Hepatic stellate cell (primary cell): ENCODE measurements at regions not wholly inside any gene's neighbourhood (a gene's known extent, or its start where the extent isn't known, plus 50 kb on each side); places are given as distances from the start of the nearest gene placed in this dataset.
"Not testable (repeated sequence)": the region's sequence is repeated elsewhere in the genome, so short reads cannot be mapped to it uniquely, and the experiment has no call there.

Experiments
- DNase-seq: peaks from one replicate; pipeline ENCODE4 v3.0.0; 2011; ENCODE audit warnings: low spot score

DNA sequence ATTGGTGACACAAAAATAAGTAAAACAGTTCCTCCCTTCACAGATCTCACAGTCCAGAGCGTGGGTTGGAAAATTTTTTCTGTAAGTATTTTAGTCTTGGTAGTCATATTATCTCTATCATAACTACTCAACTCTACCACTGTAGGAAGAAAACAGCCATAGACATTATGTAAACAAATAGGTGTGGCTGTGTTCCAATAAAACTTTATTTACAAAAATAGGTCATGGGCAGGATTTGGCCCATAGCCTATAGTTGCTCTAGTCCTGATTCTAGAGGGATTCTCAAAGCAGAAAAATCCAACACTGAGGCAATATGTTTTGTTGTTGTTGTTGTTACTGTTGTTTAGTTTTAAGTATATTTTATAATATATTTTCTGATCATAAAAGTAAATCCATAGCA, 206.1 kb upstream of the GADL1 start:
- DNase-seq, result no peak

DNA sequence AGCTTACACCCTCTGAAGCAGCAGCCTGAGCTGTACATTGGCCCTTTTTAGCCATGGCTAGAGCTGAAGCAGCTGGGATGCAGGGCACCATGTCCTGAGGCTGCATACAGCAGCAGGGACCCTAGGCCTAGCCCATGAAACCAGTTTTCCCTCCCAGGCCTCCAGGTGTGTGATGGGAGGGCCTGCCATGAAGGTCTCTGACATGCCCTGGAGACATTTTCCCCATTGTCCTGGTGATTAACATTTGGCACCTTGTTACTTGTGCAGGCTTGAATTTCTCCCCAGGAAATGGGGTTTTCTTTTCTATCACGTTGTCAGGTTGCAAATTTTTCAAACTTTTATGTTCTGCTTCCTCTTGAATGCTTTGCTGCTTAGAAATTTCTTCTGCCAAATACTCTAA, 206.8 kb upstream of the GADL1 start:
- DNase-seq, result not testable (repeated sequence)

DNA sequence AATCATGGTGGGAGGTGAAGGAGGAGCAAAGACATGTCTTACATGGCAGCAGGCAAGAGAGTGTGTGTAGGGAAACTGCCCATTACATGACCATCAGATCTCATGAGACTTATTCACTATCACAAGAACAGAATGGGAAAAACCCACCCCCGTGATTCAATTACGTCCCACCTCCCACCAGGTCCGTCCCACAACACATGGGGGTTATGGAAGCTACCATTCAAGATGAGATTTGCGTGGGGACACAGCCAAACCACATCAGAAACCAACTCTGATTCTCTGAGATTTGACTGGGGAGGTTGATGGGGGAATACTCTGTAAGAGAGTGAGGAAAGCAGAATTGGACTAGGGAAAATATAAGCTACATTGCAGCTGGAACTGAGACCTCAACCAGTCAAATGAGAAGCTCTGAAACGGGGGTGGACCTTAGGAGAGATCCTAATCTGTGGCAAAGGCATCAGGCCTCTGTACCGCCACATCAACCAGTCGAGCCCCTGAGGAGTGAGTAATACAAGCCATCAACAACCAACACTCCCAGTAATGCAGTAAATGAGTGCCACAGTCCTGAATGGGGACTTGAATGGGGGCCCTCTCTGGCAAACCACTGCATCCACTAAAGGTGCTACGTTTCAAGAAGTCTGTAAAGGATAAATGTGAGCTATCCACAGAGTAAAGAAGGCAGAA, 207.9 kb upstream of the GADL1 start:
- no peak for DNase-seq

DNA sequence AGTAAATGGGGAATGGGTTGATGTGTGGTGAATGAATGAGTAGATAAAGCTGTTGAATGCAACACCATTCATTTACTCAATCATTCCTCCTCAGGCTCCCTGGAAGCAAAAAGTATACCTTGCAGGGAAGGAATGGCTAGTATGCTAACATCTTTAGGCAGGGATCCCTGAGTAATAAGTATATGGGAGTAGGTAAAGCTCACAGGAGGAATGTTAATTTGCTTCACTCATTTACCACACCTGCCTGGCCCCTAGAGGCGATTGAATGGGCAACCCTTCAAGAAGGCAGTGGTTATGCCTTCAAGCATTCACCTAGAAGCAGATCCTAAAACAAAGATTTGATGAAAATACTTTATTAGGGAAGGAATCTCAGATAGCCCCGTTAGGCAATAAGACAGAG, 208.7 kb upstream of the GADL1 start:
- no peak for DNase-seq

DNA sequence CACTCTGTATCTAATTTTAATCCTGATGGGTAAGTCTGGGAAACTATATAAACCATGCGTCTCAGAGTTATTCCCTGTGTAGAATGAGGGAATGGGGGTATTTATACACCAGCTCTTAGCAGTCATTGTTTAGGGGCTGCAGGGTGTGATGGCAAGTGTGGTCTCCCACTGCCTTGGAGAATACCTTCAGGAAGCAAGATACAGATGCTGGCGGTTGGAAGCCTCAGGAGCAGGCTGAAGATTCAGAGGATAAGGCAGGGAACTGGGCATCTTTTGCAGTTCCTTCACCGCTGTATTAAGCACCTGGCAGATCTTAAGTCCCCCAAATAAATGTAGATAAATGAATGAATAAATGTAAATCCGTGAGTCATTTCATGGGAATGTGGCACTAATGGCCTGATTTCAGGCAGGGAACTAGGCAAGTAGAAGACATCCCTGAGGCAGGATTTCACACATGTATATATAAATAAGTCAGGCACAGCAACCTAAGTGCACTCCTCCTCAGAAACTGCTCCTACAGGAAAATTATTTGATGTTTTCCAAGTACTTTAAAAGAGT, 209.2 kb upstream of the GADL1 start:
- no peak for DNase-seq

DNA sequence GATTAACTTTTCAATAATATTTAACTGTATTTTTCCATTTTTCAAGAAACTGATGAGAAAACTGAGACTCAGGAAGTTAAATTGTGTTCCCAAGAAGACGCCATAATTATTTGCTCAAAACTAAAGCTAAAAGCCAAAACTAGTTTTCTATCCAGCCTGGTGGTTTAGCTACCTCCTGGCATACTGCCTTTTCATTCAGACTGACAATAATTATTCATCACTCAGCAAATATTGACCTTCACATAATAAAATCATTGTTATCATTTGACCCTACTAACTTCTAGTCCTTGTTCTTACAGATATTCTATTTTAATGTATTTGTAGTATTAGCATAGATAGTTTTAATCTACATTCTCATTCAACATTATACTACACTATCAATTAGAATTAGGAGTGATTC, 210.6 kb upstream of the GADL1 start:
- no peak for DNase-seq

DNA sequence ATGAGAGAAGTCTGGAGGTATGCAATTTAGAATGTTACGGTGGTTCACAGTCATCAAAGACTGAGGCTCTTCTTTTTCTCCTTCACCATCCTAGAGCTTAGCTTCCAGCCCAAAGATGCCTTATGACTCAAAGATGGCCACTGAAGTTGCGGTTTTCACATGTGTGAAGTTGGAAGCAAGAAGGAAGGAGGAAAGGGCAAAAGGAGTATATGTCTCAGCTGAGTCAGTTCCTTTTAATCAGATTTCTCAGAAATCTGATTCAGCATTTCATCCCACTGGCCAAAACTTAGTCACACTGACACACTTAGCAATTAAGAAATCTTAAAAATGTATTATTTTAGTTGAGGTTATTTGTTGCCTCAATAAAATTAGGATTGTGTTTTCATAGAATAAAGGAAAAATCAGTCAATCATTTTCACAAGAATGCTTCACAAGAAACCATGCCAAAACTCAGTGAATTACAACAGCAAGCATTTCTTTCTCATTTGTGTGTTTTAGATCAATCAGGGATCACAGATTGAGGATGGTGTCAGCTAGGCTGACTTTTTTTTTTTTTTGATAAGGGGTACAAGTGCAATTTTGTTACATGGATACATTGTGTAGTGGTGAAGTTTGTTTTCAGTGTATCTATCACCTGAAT, 211.1 kb upstream of the GADL1 start:
- peak; percentile 51 for DNase-seq

DNA sequence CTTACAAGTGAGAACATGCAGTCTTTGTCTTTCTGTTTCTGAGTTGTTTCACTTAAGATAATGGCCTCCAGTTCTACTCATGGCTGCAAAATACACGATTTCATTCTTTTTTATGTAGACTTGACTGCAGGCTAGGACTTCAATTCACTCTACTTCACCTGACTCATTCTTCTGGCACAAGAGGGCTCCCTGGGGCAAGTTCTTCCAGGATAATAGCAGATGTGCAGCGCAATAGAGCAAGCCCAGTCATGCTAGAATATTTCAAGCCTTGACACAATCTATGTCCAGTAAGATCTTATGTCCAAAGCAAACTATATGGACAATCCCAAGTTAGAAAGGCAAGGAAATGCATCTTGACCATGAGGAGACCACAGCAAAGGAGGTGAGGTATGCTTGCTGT, 211.7 kb upstream of the GADL1 start:
- DNase-seq, result no peak

DNA sequence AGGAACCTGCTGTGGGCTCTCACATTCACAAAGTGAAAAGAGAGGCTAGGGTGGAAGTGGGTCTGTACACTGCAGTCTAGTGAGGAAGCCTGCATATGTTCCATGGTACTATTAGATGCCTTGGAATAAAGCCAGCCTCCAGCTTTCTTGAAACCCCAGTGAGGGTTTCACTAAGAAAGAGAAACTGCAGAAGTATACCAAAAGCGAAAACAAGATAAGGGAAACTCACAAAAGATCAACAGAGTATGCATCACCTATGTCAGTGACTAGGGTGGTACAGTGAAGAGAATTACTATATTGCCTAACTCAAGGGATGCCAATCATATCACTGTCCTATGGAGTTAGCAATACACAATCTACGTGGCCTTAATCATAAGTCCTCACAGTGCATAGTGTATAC, 212.5 kb upstream of the GADL1 start:
- DNase-seq, result no peak

DNA sequence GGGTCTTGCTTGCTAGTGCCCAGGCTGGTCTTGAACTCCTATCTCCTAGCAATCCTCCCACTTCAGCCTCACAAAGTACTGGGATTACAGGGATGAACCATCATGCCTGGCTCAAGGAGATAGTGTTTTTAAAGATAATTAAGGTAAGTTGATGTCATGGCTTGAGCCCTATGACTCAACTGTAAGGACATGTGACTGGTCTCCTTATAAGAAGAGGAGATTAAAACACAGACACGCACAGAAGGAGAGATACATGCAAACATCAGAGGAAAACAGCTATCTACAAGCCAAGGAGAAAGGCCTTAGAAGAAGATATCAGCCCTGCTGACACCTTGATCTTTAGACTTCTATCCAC, 220.4 kb upstream of the GADL1 start:
- no peak for DNase-seq

DNA sequence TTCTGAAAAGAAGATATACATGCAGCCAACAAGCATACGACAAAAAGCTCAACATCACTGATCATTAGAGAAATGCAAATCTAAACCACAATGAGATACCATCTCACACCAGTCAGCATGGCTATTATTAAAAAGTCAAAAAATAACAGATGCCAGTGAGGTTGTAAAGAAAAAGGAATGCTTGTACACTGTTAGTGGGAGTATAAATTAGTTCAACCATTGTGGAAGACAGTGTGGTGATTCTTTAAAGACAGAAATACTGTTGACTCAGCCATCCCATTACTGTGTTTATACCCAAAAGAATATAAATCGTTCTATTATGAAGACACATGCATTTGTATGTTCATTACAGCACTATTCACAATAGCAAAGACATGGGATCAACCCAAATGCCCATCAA, 221.1 kb upstream of the GADL1 start:
- not testable (repeated sequence) for DNase-seq

DNA sequence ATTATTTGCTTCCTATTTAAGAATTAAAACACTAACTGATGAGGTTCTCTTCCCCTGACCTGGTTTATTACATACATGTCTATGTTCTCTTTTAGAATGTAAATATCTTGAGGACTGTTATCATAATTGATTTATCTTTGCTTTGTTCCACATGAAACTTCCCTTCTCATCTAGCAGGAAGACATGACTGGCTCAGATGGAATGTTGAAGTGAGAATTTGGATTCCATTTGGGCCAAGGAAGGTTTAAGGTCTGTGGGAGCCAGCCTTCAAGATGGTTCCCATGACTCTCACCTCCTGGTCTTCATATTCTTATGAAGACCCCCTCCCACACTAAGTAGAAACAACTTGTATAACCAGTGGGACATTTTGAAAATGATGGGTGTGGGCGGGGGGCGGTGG, 222.2 kb upstream of the GADL1 start:
- peak; percentile 10 for DNase-seq

DNA sequence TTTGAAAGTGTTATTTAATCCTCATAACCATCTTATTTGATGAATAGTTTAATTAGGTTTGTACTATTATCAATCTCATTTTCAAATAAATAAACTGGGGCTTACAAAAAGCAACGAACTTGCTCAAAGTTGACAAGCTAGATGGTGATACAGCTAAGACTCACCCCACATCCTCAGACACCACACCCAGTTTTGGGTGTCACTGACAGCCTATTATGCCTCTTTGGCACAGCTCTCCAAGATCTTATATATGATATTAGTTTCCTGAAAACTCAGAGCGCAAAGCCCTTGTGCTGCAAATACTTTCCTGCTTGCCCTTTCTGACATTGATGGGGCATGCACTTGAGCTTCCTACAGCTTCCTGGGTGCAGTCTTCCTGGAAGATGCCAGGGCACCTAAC, 223.4 kb upstream of the GADL1 start:
- DNase-seq, result no peak

DNA sequence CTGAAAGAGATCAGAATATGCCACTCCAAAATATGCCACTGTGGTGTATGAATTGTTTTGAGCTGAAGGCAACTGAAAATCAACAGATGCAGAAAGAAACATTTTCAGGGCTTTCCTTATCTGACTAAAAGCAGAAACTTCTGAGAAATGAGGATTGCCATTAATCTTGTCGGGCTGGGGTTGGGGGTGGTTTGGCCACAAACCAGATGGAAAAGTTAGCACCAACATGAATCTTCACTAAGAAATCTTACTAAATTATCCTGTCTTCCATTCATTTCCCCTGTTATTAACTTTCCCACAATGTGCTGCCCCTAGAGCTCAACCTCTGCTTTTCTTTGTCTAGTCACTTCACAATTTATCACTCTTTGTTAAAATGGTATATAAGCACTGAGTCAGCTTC, 229.9 kb upstream of the GADL1 start:
- no peak for DNase-seq

DNA sequence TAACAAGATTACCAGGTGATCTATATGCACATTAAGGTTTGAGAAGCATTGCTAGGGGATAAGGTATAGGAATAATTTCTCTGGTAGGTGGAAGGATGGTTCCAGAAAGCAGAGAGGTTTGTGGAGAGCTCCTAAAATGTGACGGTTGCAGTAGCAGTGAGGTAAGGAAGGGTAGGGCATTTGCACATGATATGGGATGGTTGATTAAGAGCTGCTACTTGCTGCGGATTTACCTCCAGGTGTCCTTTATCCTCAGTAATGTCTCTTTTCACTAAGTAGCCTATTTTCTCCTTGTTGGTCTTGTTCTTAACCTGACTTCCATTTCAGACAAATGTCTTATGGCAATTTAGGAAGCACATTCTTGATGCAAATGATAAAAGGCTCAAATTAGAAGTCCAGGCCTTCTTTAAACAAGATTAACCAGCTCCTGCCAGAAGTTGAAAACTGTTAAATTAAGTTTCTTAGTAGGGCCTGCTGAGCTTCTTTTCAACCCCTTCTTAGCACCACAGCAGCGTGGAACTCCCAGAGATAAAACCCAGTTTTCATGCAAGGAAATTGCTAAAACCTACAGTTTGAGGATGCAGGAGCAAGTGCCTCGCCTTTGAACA, 231.1 kb upstream of the GADL1 start:
- DNase-seq, result no peak

DNA sequence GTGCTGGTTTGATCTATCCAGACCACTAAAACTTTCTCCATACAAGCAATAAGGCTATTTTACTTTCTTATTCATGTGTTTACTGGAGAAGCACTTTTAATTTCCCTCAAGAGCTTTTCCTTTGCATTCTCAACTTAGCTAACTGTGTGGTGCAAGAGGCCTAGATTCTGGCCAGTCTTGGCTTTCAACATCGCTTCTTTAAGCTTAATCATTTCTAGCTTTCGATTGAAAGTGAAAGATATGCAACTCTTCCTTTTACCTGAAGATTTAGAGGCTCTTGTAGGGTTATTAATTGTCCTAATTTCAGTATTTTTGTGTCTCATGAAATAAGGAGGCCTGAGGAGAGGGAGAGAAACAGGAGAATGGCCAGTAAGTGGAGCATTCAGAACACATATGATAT, 234.8 kb upstream of the GADL1 start:
- no peak for DNase-seq

DNA sequence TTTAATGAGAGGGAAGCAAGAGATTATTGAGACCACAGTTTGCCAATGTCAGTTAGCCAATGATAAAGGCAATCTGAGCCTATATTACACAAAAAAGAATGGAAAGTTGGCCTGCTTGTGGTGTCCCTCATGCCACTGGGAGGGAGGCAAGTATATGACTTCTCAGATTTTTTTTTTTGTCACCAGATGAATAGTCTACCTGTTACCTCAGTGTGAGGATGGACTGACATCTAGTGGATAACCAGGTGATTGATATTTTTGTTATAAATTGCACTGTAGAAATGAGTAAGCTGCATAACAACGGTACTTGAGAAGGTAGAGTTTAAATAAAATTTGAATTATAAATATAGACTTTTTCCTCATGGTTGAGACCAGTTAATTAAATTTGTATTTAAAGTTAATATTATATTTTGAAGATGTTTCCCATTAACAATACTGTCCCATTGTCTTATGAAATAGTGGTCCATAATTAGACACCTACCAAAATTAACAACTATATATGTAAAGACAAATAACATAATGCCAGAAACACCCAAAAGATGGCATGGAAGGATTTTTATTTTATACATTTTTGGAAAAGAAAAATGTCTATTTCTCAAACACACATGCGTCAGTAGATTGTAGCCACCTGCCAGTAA, 237.8 kb upstream of the GADL1 start:
- DNase-seq, result peak; percentile 7

DNA sequence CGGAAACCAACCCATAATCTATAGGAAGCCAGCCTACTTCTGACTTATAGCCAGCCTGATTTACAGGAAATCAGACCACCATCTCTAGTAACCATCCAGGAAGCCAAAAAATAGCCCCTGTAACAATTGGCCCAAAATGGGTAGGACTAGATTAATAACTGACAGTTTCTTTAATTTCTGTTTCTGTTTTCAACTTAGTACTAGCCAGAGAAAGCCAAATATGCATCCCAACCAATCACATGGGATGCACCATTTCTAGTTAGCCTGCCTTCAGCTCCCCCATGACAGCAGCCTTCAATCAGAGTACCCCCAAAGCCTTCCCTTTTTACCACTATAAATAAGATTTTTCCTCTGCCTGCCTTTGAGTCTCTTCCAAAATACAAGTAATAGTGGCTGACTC, 239.1 kb upstream of the GADL1 start:
- no peak for DNase-seq

DNA sequence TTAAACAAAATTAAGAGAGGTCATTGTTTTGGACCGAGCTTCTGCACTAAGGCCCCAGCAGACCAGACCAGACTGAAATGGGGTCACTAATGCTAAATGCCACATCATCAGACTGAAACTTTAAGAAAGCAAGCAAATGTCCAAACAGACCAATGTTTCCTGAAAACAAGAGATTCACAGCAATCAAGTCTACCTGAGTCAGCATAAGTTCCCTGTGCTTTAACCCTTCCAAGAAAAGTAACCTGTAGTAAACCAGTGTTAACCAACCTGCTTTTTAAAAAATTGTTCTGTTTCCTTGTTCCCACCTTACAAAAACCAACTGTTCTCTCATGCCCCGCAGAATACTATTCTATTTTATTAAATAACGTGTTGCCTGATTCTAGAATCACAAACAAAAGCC, 241.1 kb upstream of the GADL1 start:
- no peak for DNase-seq

DNA sequence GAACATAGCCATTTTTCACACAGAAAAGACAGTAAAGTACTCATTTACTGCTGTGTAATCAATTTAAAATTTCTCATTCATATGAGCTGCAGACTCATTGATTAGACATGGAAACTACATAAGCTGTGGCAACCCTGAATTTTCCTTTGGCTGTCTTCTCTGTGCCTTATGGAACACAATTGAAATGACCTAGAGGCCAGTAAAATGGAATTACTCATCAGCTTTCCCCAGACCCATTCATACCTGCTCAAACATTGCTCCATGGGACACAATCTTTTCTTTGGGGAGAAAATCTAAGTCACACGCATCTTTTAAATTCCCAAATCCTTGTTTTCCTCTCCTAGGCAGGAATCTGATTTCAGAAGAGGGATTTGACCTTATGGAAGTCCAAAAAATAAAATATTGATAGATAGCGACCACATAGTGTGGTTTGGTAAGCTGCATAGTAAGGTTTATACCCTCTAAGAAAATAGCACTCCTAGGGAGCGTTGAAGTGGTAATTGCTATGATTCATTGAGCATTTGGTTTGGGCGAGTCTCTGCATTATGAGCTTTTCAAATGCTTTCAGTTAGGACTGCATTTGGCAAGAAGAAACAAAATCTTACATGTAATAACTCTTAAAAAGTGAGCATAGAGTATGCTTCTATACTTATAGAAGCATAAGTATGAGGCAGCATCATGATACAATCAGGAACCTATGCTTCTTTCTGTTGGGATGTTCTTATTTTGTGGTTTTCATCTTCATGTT, 243.4 kb upstream of the GADL1 start:
- DNase-seq, result no peak

DNA sequence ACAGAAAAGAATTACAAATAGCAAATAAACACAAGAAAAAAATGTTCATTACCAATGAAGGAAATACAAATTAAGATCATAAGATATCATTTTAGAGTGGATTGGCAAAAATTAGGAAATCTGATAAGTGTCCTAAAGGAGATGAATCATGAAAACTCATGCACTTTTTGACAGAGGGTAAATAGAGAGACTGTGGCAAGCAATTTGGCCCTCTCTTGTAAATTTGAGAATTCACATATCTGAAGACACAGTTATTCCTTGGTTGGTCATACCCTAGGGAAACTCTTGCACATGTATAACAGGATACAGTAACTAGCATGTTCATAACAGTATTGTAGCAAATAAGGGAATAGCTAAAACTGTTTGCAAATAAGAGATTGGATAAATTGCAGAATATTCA, 246.0 kb upstream of the GADL1 start:
- no peak for DNase-seq

DNA sequence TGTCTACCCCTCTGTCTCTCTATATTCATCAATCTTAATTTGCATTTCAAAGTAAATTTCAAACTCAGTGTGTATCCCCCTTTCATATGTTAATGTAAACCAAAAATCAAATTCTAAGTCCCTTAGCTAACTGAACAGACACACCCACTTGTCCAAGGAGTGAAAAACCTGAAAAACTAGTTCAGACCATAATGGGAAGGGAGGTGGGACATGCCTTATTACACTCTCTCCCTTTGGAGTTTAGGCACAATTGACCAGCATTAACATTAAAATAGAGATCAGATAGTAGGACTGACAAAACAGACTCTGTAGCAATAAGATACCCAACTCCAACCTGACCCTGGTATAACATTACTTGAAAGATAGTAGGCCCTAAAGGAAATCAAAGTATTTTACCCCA, 247.7 kb upstream of the GADL1 start:
- DNase-seq, result no peak
